ENCODE measurements at regions not wholly inside any gene's neighbourhood (a gene's known extent, or its start where the extent isn't known, plus 50 kb on each side); places are given as distances from the start of the nearest gene placed in this dataset.

GRCh38 chr13:76813000-76813691, 73.1 kb downstream of the KCTD12 start:
- H3K4me1 ChIP-seq (ENCODE audit: control insufficient read depth, insufficient read depth, low read length): no peaks in the 10 kb centered on the region
- H3K27me3 ChIP-seq (ENCODE audit: control insufficient read depth, insufficient read depth, low read length): no peaks in the 10 kb centered on the region
- no peaks in the 10 kb centered on the region for H3K36me3 ChIP-seq (ENCODE audit: control insufficient read depth, insufficient read depth, low read length)
- no peak overlapping the region for H3K4me3 ChIP-seq (ENCODE audit: low read depth, low read length)
- no peak overlapping the region for H3K9ac ChIP-seq (ENCODE audit: low read depth, low read length)
- H3K9me3 ChIP-seq (ENCODE audit: control insufficient read depth, insufficient read depth, low read length): no peaks in the 10 kb centered on the region
- H3K27ac ChIP-seq (ENCODE audit: low read depth, low read length): no peak overlapping the region

- H3K27ac ChIP-seq (ENCODE audit: low read depth, low read length): no peak overlapping the region
- no peaks in the 10 kb centered on the region for H3K9me3 ChIP-seq (ENCODE audit: control insufficient read depth, insufficient read depth, low read length)
Observed at GRCh38 chr13:76812206-76812897, 73.9 kb downstream of the KCTD12 start.

DNA sequence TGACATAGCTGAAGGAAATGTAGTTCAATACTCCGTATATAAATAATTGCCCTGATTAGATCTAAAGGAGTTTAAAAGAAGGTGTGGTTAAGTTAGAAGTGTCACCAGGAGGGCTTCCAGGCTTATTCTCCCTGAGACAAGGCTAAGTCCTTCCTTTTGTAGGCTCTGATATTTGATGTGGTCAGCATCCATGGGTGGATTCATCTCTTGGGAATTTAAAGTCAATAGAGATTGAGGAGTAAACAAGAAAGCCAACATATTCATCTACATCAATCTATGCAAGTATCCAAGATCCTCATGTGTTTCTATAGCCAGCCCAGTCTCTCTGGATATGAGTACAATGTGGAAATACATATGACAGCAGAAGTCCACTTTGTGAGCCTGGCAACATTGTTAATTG, 76.8 kb downstream of the KCTD12 start:
- Histone ChIP-seq H3K27me3 (ENCODE audit: control insufficient read depth, insufficient read depth, low read length) (no peaks in the 10 kb centered on the region), H3K9me3 (ENCODE audit: control insufficient read depth, insufficient read depth, low read length) (no peaks in the 10 kb centered on the region), H3K4me1 (ENCODE audit: control insufficient read depth, insufficient read depth, low read length) (no peaks in the 10 kb centered on the region), H3K4me3 (ENCODE audit: low read depth, low read length) (no peak overlapping the region), H3K9ac (ENCODE audit: low read depth, low read length) (no peak overlapping the region), H3K36me3 (ENCODE audit: control insufficient read depth, insufficient read depth, low read length) (no peaks in the 10 kb centered on the region), H3K27ac (ENCODE audit: low read depth, low read length) (no peak overlapping the region)

More at GRCh38 chr13:76812206-76812897, 73.9 kb downstream of the KCTD12 start:
- H3K4me3 ChIP-seq (ENCODE audit: low read depth, low read length): no peak overlapping the region
- no peaks in the 10 kb centered on the region for H3K4me1 ChIP-seq (ENCODE audit: control insufficient read depth, insufficient read depth, low read length)
- no peaks in the 10 kb centered on the region for H3K36me3 ChIP-seq (ENCODE audit: control insufficient read depth, insufficient read depth, low read length)
- H3K27me3 ChIP-seq (ENCODE audit: control insufficient read depth, insufficient read depth, low read length): no peaks in the 10 kb centered on the region
- no peak overlapping the region for H3K9ac ChIP-seq (ENCODE audit: low read depth, low read length)

GRCh38 chr13:76808927-76809326, 77.3 kb downstream of the KCTD12 start:
- H3K27ac ChIP-seq (ENCODE audit: low read depth, low read length): no peak overlapping the region
- H3K9me3 ChIP-seq (ENCODE audit: control insufficient read depth, insufficient read depth, low read length): no peaks in the 10 kb centered on the region
- H3K4me3 ChIP-seq (ENCODE audit: low read depth, low read length): no peak overlapping the region
- H3K27me3 ChIP-seq (ENCODE audit: control insufficient read depth, insufficient read depth, low read length): no peaks in the 10 kb centered on the region
- H3K36me3 ChIP-seq (ENCODE audit: control insufficient read depth, insufficient read depth, low read length): no peaks in the 10 kb centered on the region
- H3K9ac ChIP-seq (ENCODE audit: low read depth, low read length): no peak overlapping the region
- H3K4me1 ChIP-seq (ENCODE audit: control insufficient read depth, insufficient read depth, low read length): no peaks in the 10 kb centered on the region

DNA sequence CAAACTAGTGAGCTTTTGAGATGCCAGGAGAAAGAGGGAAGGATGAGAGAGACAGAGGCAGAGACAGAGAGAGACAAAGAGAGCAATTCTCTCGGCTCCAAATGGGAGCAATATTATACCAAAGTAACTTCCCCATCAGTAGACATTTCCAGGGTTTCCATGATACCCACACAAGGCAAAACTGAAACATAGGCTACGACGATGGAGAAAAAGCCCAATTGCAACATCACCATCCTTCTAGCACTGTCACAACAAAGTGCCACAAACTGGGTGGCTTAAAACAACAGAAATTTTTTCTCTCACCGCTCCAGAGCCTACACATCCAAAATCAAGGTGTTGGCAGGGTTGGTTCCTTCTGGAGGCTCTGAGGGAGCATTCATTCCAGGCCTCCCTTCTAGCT, 81.4 kb downstream of the KCTD12 start:
- no peak overlapping the region for H3K27ac ChIP-seq (ENCODE audit: low read depth, low read length)
- no peak overlapping the region for H3K4me3 ChIP-seq (ENCODE audit: low read depth, low read length)
- no peaks in the 10 kb centered on the region for H3K9me3 ChIP-seq (ENCODE audit: control insufficient read depth, insufficient read depth, low read length)
- no peaks in the 10 kb centered on the region for H3K4me1 ChIP-seq (ENCODE audit: control insufficient read depth, insufficient read depth, low read length)
- no peak overlapping the region for H3K9ac ChIP-seq (ENCODE audit: low read depth, low read length)
- no peaks in the 10 kb centered on the region for H3K27me3 ChIP-seq (ENCODE audit: control insufficient read depth, insufficient read depth, low read length)
- H3K36me3 ChIP-seq (ENCODE audit: control insufficient read depth, insufficient read depth, low read length): no peaks in the 10 kb centered on the region

- no peak overlapping the region for H3K4me3 ChIP-seq (ENCODE audit: low read depth, low read length)
- no peaks in the 10 kb centered on the region for H3K36me3 ChIP-seq (ENCODE audit: control insufficient read depth, insufficient read depth, low read length)
- H3K9ac ChIP-seq (ENCODE audit: low read depth, low read length): no peak overlapping the region
- H3K9me3 ChIP-seq (ENCODE audit: control insufficient read depth, insufficient read depth, low read length): no peaks in the 10 kb centered on the region
- no peak overlapping the region for H3K27ac ChIP-seq (ENCODE audit: low read depth, low read length)
- H3K27me3 ChIP-seq (ENCODE audit: control insufficient read depth, insufficient read depth, low read length): no peaks in the 10 kb centered on the region
- H3K4me1 ChIP-seq (ENCODE audit: control insufficient read depth, insufficient read depth, low read length): no peaks in the 10 kb centered on the region
Observed at GRCh38 chr13:76803831-76804230, 82.4 kb downstream of the KCTD12 start.

DNA sequence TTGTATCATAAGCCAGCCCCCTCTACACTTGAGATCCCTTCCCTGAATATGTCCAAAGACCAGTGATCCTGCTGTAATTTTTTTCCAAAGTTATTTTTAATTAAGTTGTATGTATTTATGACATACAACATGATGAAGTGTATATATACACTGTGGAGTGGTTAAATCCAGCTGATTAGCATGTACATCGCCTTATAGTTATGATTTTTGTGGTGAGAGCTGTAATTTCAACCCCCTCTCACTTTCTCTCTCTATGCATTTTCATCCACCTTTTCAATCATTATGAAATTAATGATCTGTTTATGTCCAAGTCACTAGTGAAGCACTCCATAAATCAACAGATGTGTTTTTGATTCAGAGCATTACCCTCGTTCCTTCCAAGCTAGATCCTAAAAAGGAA, 85.3 kb downstream of the KCTD12 start:
- no peak overlapping the region for H3K9ac ChIP-seq (ENCODE audit: low read depth, low read length)
- no peaks in the 10 kb centered on the region for H3K27me3 ChIP-seq (ENCODE audit: control insufficient read depth, insufficient read depth, low read length)
- H3K9me3 ChIP-seq (ENCODE audit: control insufficient read depth, insufficient read depth, low read length): no peaks in the 10 kb centered on the region
- H3K27ac ChIP-seq (ENCODE audit: low read depth, low read length): no peak overlapping the region
- H3K4me3 ChIP-seq (ENCODE audit: low read depth, low read length): no peak overlapping the region
- no peaks in the 10 kb centered on the region for H3K36me3 ChIP-seq (ENCODE audit: control insufficient read depth, insufficient read depth, low read length)
- no peaks in the 10 kb centered on the region for H3K4me1 ChIP-seq (ENCODE audit: control insufficient read depth, insufficient read depth, low read length)

- no peaks in the 10 kb centered on the region for H3K36me3 ChIP-seq (ENCODE audit: control insufficient read depth, insufficient read depth, low read length)
- no peaks in the 10 kb centered on the region for H3K9me3 ChIP-seq (ENCODE audit: control insufficient read depth, insufficient read depth, low read length)
- no peak overlapping the region for H3K9ac ChIP-seq (ENCODE audit: low read depth, low read length)
- no peak overlapping the region for H3K4me3 ChIP-seq (ENCODE audit: low read depth, low read length)
- H3K27ac ChIP-seq (ENCODE audit: low read depth, low read length): no peak overlapping the region
- H3K4me1 ChIP-seq (ENCODE audit: control insufficient read depth, insufficient read depth, low read length): no peaks in the 10 kb centered on the region
- no peaks in the 10 kb centered on the region for H3K27me3 ChIP-seq (ENCODE audit: control insufficient read depth, insufficient read depth, low read length)
Observed at GRCh38 chr13:76799696-76800095, 86.5 kb downstream of the KCTD12 start.

- no peaks in the 10 kb centered on the region for H3K27me3 ChIP-seq (ENCODE audit: control insufficient read depth, insufficient read depth, low read length)
- H3K9ac ChIP-seq (ENCODE audit: low read depth, low read length): no peak overlapping the region
- H3K9me3 ChIP-seq (ENCODE audit: control insufficient read depth, insufficient read depth, low read length): no peaks in the 10 kb centered on the region
- no peaks in the 10 kb centered on the region for H3K4me1 ChIP-seq (ENCODE audit: control insufficient read depth, insufficient read depth, low read length)
- H3K36me3 ChIP-seq (ENCODE audit: control insufficient read depth, insufficient read depth, low read length): no peaks in the 10 kb centered on the region
- no peak overlapping the region for H3K27ac ChIP-seq (ENCODE audit: low read depth, low read length)
- H3K4me3 ChIP-seq (ENCODE audit: low read depth, low read length): no peak overlapping the region
Observed at GRCh38 chr13:76798037-76798436, 88.2 kb downstream of the KCTD12 start.

- Histone ChIP-seq H3K27me3 (ENCODE audit: control insufficient read depth, insufficient read depth, low read length) (no peaks in the 10 kb centered on the region), H3K9ac (ENCODE audit: low read depth, low read length) (no peak overlapping the region), H3K4me3 (ENCODE audit: low read depth, low read length) (no peak overlapping the region), H3K4me1 (ENCODE audit: control insufficient read depth, insufficient read depth, low read length) (no peaks in the 10 kb centered on the region), H3K9me3 (ENCODE audit: control insufficient read depth, insufficient read depth, low read length) (no peaks in the 10 kb centered on the region), H3K36me3 (ENCODE audit: control insufficient read depth, insufficient read depth, low read length) (no peaks in the 10 kb centered on the region), H3K27ac (ENCODE audit: low read depth, low read length) (no peak overlapping the region)
Observed at GRCh38 chr13:76797361-76797760, 88.8 kb downstream of the KCTD12 start.

DNA sequence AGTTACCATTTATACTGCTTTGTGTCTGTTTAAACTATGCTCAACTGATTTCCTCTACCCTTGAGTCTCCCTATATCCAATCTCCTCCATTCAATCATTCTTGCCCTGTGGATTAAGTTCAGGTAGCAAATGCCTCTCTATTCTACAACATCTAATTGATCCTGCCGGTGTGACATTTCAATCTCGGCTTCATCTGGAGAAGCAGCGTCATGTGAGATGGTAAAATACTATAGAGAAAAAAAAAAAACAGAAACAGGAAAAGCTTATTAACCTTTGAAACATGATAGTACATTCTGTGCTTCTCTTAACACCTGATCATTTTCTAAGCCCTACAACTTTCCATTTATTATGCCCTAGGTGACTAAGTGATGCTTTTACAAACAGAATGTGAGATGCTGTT, 89.4 kb downstream of the KCTD12 start:
- Histone ChIP-seq H3K4me1 (ENCODE audit: control insufficient read depth, insufficient read depth, low read length) (no peaks in the 10 kb centered on the region), H3K36me3 (ENCODE audit: control insufficient read depth, insufficient read depth, low read length) (no peaks in the 10 kb centered on the region), H3K27ac (ENCODE audit: low read depth, low read length) (no peak overlapping the region), H3K27me3 (ENCODE audit: control insufficient read depth, insufficient read depth, low read length) (no peaks in the 10 kb centered on the region), H3K9me3 (ENCODE audit: control insufficient read depth, insufficient read depth, low read length) (no peaks in the 10 kb centered on the region), H3K9ac (ENCODE audit: low read depth, low read length) (no peak overlapping the region), H3K4me3 (ENCODE audit: low read depth, low read length) (no peak overlapping the region)
